Left lobe of liver (tissue), 2 donors: ENCODE measurements at regions not wholly inside any gene's neighbourhood (a gene's known extent, or its start where the extent isn't known, plus 50 kb on each side); places are given as distances from the start of the nearest gene placed in this dataset.
"Not testable (repeated sequence)": the region's sequence is repeated elsewhere in the genome, so short reads cannot be mapped to it uniquely, and the experiment has no call there.

Experiments used
- ATAC-seq: fragments of 200-7000 bp; cut with Tn5 transposase; one replicate; pipeline ENCODE4 v1.9.1; 2020; ENCODE audit warnings: mild to moderate bottlenecking, moderate library complexity
- DNase-seq: peaks from one replicate; pipeline ENCODE4 v3.0.0-alpha.2; 2020; ENCODE audit warnings: low spot score
- donor health status: DM: no; HTN: no; CAD: no; lungs with moderate emphysema.
- donor health status: DM: no; HTN: yes; CAD: no.

GRCh38 chr20:51131811-51132210, 108.9 kb upstream of the KCNG1 start:
- ATAC-seq, result no peak
- DNase-seq, result no peak

DNA sequence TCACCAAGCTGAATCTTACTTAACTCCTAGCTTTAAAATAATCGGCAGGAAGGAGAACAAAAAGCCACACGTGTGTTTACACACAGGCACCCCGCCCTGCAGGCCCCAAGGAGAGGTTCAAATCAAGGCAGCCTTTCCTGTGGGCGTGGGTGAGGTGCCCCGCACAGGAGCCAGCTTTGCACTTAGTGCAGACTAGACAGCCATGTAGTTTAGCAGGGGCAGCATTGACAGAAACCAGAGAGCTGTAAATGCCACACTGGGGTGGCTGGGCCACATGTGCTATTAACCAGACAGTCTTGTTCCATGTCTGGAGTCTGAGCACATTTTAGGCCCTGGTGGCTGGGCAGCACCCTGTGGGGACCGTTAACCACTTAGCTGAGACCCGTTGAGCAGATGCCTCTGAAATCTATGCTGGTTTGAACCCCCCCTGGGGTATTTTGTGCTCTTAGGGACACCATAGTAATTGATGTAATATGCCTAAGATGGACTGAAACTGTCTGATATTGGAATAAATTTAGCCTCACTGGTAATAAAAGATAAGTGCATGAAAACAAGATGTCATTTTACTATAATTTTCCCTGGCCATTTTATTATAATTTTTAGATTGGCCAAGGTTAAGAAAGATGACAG, 106.4 kb upstream of the KCNG1 start:
- DNase-seq (no peak), ATAC-seq (no peak)

DNA sequence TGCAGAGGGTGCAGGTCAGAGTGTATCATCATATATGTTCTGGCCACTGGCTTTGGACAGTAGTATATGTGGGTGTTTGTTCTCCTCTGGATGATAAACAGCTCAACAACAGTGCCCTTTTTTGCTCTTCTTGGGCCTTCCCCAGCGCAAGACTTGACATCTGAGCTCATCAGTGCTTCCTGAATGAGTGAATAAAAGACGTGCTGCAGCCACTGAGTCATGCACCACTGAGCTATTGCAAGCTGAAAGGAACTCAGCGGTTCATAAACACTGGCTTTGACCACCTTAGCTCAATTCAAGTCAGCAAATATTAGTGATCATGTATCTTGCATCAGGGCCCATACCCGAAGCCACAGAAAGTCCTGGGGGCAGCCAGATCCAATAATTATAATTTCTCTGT, 105.3 kb upstream of the KCNG1 start:
- ATAC-seq (no peak), DNase-seq (no peak)

- ATAC-seq (no peak), DNase-seq (no peak)
Measured at GRCh38 chr20:51127713-51128112, 104.8 kb upstream of the KCNG1 start.

GRCh38 chr20:51126337-51126736, 103.4 kb upstream of the KCNG1 start:
- ATAC-seq, result no peak
- no peak for DNase-seq

DNA sequence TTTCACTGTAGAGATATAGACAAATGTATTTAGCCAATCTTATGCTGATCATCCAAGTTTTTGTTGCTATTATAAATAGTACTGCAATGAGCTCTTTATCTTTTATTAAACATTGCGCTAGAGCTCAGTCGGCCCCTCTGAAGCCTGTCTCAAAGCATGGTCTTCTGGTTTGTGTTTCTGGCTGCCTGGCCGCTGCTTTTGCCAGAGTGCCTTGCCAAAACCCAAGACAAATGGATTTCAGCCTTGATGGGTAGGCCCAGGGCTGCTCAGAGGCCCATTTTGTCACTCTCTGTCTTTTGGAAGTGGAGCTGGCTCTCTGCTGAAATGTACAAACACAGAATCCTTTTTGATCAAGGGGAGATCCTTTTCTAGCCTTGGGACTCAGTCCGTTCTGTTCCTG, 102.9 kb upstream of the KCNG1 start:
- DNase-seq (no peak), ATAC-seq (no peak)

GRCh38 chr20:51125105-51125504, 102.2 kb upstream of the KCNG1 start:
- DNase-seq (no peak), ATAC-seq (no peak)

DNA sequence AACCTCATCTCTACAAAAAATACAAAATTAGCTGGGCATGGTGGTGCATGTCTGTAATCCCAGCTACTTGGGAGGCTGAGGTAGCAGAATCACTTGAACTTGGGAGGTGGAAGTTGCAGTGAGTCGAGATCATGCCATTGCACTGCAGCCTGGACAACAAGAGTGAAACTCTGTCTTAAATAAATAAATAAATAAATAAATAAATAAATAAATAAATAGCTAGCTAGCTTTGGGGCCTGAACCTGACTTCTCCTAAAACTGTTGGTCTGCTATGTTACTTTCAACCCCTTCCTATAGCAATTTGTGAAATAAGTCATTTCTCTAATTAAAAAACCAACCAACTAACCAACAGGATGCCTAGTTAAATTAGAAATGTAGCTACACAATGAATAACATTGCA, 101.0 kb upstream of the KCNG1 start:
- not testable (repeated sequence) for ATAC-seq

DNA sequence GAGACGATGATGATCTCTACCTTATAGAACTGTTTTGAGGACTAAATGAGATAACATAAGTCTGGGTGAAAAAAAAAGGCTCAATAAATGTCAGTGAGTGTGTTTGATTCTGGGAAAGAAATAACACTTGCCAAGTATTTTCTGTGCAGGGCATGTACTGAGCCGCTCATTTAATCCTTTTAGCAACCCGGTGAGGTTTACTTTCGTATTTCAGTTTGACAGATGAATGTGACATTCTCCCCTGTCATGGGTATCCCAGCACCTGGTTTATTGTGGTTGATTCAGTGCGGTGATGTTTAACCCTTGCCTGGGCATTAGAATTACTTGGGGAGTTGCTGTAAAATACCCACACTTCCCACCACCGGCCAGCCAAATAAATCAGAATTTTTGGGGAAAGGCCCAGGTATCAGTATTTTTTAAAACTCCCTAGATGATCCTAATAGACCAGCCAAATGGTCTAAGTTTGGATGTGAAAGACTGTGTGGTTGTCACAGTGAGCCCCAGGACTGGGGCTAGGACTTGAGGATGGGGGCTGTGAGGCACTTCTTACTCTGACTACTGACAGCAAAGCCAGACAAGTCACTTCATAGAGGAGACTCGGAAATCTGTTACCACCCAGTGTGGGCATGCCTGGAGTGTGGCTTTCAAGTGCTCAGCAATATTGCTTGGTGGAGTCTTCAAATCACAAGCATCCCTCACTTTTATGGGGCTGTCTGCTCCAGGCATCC, 100.2 kb upstream of the KCNG1 start:
- DNase-seq, result no peak
- no peak for ATAC-seq

More for the DNA sequence above, 101.0 kb upstream of the KCNG1 start:
- DNase-seq, result not testable (repeated sequence)

DNA sequence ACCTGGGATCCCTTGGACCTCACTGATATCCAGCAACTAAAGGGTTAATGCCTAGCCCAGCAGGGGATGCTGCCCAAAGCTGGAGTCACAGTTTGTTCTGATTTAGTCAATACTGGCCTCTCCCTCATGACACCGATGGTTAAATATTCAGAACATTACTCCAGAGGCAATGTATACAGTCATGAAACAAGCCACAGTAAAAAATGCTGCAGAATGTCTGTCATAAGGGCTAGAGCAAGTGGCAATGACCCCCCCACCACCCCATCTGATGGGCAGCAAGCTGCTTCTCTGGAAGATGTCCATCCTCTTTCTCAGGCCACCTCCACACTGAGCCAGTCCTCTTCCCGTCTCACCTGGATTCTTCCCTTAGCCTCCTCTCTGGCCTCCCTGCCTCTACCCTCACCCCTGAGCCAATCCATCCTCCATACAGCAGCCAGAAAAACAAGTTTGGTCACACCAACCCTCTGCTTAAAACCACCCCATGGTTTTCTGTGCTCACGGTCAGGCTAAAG, 99.0 kb upstream of the KCNG1 start:
- no peak for ATAC-seq
- no peak for DNase-seq

- ATAC-seq, result no peak
Measured at GRCh38 chr20:51121272-51121671, 98.4 kb upstream of the KCNG1 start.

GRCh38 chr20:51120868-51121267, 98.0 kb upstream of the KCNG1 start:
- no peak for ATAC-seq
- DNase-seq, result no peak

More at GRCh38 chr20:51121272-51121671, 98.4 kb upstream of the KCNG1 start:
- no peak for DNase-seq

- ATAC-seq (no peak), DNase-seq (no peak)
Measured at GRCh38 chr20:51120438-51120837, 97.5 kb upstream of the KCNG1 start.

- ATAC-seq, result no peak
Measured at GRCh38 chr20:51119914-51120313, 97.0 kb upstream of the KCNG1 start.

DNA sequence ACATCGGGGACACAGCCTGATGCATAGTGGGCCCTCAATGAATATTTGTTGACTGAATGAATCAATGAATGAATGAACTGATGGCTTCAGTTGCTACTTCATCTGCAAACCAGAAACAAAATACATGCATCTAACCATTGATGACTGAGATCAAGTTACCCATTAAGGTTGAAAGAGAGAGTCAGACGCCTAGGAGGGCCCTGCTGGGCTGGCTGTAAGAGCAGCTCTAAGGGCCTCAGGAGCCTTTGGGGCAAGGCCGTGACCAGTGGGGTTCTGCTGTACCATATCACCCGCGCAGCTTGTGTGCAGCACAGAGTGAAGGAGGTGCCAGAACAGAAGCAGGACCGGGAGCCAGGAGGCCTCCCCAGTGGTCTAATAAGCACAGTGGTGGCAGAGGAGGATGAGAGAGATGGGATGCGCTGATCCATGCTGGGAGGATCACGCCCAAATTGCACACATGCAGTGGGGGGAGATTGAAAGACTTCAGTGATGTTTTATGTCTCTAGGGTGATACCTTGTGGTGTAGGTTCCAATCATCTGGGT, 96.1 kb upstream of the KCNG1 start:
- ATAC-seq (no peak), DNase-seq (no peak)

More at GRCh38 chr20:51119914-51120313, 97.0 kb upstream of the KCNG1 start:
- DNase-seq, result no peak

DNA sequence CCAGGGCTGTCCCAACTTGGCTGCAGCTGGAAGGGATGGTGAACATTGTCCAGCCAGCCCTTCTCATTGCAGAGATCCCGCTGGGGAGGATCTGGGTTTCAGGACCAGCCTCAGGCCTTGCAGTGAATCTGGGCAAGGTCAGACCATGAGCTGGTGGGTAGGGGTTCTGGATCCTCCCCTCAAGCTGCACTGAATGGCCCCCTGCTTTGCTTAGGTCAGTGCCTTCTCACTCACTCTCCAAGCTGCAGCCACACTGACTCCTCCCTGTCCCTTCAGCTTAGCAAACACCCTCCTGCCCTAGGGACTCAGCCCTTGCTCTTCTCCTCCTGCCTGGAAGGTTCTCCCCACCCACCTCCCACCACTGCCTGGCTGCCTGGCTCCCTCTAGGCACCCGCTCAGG, 95.3 kb upstream of the KCNG1 start:
- ATAC-seq (no peak), DNase-seq (no peak)

- ATAC-seq, result no peak
Measured at GRCh38 chr20:51116765-51117686, 94.1 kb upstream of the KCNG1 start.

DNA sequence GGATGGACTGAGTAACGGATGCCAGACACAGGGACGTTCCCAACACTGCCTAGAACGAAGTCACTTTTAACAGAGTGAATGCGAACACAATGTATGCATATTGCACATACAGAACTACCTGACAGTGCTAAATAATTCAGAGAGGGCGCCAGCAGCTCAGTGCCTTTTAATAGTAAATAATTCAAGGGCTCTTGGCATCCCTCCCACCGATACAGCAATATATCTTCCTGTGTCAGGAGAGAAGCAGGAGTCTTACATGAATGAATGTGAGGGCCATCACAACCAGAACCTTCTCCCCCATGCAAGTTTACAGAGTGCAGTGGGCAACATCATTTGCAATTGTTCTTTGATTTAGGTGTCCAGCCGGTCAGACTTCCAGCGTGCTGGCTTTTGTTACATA, 88.4 kb upstream of the KCNG1 start:
- ATAC-seq (no peak), DNase-seq (no peak)

More at GRCh38 chr20:51116765-51117686, 94.1 kb upstream of the KCNG1 start:
- DNase-seq, result no peak

DNA sequence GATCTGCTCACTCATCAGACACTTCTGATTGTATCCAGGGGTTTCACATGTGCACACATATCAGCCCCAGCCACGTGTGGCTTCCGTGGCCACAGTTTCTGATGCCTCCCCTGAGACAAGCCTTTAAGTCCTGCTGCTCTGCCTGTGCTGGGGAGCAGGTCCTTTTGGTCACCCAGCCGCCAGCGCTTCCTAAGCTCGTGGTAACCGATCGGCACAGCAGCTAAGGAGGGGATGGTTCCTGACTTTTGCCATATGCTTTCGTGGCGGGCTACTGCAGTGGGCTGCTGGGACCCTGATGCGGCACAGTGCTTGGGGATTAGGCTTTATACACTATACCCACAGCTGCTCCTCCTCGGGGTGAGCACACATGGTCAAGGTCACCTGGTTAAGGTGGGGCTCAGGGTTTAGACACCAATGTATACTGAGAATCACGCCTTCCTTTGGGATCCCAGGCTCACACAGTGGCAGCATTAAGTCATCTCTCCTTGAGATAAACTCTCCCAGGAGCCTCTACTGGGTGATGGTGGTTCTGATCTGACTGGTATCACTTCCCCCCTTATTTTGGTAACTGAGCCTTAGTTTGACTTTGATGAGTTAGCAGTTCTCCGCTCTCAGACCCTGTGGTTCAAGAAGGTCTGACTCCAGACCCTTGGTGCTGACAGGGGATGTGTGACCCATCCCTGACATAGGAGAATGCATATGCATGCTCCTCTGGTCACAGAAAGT, 85.9 kb upstream of the KCNG1 start:
- DNase-seq, result no peak
- ATAC-seq, result no peak

DNA sequence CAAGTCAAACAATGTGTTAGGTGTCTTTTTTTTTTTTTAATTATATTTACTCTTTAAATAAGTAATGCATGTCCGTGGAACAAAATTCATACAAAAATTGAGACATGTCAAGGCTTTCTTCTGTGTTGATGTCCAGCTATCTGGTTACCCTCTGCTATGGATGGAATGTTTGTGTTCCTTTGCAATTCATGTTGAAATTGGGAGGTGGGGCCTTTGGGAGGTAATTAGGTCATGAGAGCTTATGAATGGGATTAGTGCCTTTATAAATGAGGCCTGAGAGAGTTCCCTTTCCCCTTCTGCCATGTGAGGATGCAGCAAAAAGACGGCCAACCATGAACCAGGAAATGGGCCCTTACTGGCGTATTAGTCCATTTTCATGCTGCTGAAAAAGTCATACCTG, 83.1 kb upstream of the KCNG1 start:
- ATAC-seq, result no peak
- DNase-seq, result no peak
